Activated CD8-positive, alpha-beta T cell treated with anti-CD3 and anti-CD28 coated beads, Interleukin-2, amount 10 ng/mL, durations not matched to agents 7 days and 5 days (primary cell): ENCODE measurements at regions not wholly inside any gene's neighbourhood (a gene's known extent, or its start where the extent isn't known, plus 50 kb on each side); places are given as distances from the start of the nearest gene placed in this dataset.

ENCODE experiments used
- ATAC-seq: fragments of 150-1000 bp; cut with Tn5 transposase; one replicate; pipeline ENCODE4 v1.10.0; 2021; ENCODE audit warnings: moderate library complexity
- CTCF ChIA-PET: fragments of 350-600 bp; sonication (Branson Sonifier 250); formaldehyde crosslinking; loops from one replicate; lab custom pipeline; 2021; ENCODE audit warnings: antibody characterized with exemption; lab: Charles Lee
- POLR2A ChIA-PET: fragments of 350-600 bp; sonication (Branson Sonifier 250); formaldehyde crosslinking; loops from one replicate; lab custom pipeline; 2021; ENCODE audit warnings: antibody characterized with exemption; lab: Charles Lee
- DNase-seq: peaks from one replicate; pipeline ENCODE4 v3.0.0-alpha.2; 2020
- H3K27ac Mint-ChIP-seq: one replicate; pipeline ENCODE4 v1.8.0; 2021; ENCODE audit warnings: mild to moderate bottlenecking, mixed read lengths
- H3K27me3 Mint-ChIP-seq: one replicate; pipeline ENCODE4 v1.8.0; 2021; ENCODE audit warnings: low read depth, mixed read lengths
- H3K36me3 Mint-ChIP-seq: one replicate; pipeline ENCODE4 v1.8.0; 2021; ENCODE audit warnings: low read depth, mixed read lengths
- H3K4me1 Mint-ChIP-seq: one replicate; pipeline ENCODE4 v1.8.0; 2021; ENCODE audit warnings: low read depth, mixed read lengths
- H3K4me3 Mint-ChIP-seq: one replicate; pipeline ENCODE4 v1.8.0; 2021; ENCODE audit warnings: mild to moderate bottlenecking, mixed read lengths
- H3K9me3 Mint-ChIP-seq: one replicate; pipeline ENCODE4 v1.8.0; 2022; ENCODE audit warnings: mixed read lengths; ENCODE audit not compliant: insufficient read depth

DNA sequence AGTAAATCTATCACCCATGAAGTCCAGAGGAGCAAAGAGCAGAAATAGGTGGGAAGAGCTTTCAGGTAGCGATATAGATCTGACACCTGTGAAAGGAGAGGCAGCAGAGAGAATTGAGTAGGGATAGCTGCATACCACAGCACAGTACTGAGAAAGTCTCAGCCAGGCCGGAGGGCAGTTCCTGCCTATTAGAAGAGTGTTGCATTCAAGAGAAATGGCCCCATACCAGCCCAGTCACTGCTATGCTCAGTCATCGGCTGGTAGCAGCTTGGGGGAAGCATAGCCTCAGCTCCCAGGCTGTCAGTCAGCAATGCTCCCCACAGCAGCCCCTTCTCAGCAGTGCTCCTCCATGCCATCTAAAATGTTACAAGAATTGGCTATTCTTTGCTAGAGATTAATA lies 285.1 kb upstream of the CDH6 start:
- no peaks in the 10 kb centered on the region for H3K4me1 Mint-ChIP-seq
- POLR2A ChIA-PET, result no interaction called here

GRCh38 chr5:30900367-30900766 lies 293.1 kb upstream of the CDH6 start:
- Mint-ChIP-seq H3K4me1 (no peaks in the 10 kb centered on the region), H3K9me3 (peaks cover 14% of the 10 kb centered on the region), H3K4me3 (no peak overlapping the region), H3K27me3 (no peaks in the 10 kb centered on the region), H3K27ac (no peak overlapping the region), H3K36me3 (no peaks in the 10 kb centered on the region)
- DNase-seq (no peak), ATAC-seq (no peak)
- ChIA-PET POLR2A (no interaction called here), CTCF (no interaction called here)

More for the DNA sequence above, 285.1 kb upstream of the CDH6 start:
- Mint-ChIP-seq H3K9me3 (peaks cover 13% of the 10 kb centered on the region), H3K36me3 (no peaks in the 10 kb centered on the region), H3K4me3 (no peak overlapping the region), H3K27ac (no peak overlapping the region), H3K27me3 (no peaks in the 10 kb centered on the region)
- CTCF ChIA-PET, result no interaction called here
- DNase-seq (no peak), ATAC-seq (no peak)

GRCh38 chr5:30894811-30895210 lies 298.7 kb upstream of the CDH6 start:
- H3K36me3 Mint-ChIP-seq, result no peaks in the 10 kb centered on the region
- H3K9me3 Mint-ChIP-seq, result peaks cover 11% of the 10 kb centered on the region
- H3K27me3 Mint-ChIP-seq, result no peaks in the 10 kb centered on the region
- DNase-seq (no peak), ATAC-seq (no peak)
- H3K4me3 Mint-ChIP-seq, result no peak overlapping the region
- H3K27ac Mint-ChIP-seq, result no peak overlapping the region
- CTCF ChIA-PET, result no interaction called here
- no peaks in the 10 kb centered on the region for H3K4me1 Mint-ChIP-seq
- POLR2A ChIA-PET, result no interaction called here

- POLR2A ChIA-PET, result no interaction called here
- no peaks in the 10 kb centered on the region for H3K4me1 Mint-ChIP-seq
- no peaks in the 10 kb centered on the region for H3K36me3 Mint-ChIP-seq
- no peaks in the 10 kb centered on the region for H3K27me3 Mint-ChIP-seq
- peaks cover 11% of the 10 kb centered on the region for H3K9me3 Mint-ChIP-seq
- ATAC-seq (no peak), DNase-seq (no peak)
- no peak overlapping the region for H3K4me3 Mint-ChIP-seq
- no peak overlapping the region for H3K27ac Mint-ChIP-seq
- CTCF ChIA-PET, result no interaction called here
Observed at GRCh38 chr5:30891660-30892059, 301.8 kb upstream of the CDH6 start.

- CTCF ChIA-PET, result no interaction called here
- ATAC-seq (no peak), DNase-seq (no peak)
- Mint-ChIP-seq H3K27me3 (no peaks in the 10 kb centered on the region), H3K9me3 (peaks cover 7% of the 10 kb centered on the region), H3K27ac (no peak overlapping the region), H3K4me3 (no peak overlapping the region), H3K36me3 (no peaks in the 10 kb centered on the region), H3K4me1 (no peaks in the 10 kb centered on the region)
- POLR2A ChIA-PET, result no interaction called here
Observed at GRCh38 chr5:30890377-30890776, 303.1 kb upstream of the CDH6 start.

DNA sequence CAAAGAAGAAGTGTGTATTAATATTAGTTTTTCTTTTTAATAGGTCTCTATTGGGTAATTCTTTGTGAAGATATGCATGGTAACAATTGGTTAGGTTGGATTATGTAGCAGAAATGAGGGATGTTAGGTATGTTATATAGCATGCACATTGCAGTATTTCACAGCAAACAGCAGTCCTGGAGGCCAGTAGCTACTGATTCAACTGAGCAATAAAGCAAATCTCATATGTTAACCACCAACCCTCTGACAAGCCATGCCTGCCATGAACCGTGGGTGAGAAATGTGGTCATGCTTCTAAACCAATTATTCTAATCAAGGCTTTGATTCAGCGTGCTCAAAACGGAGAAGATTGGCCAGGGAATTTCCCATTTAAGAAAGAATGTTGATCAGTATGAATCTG lies 313.0 kb upstream of the CDH6 start:
- H3K36me3 Mint-ChIP-seq, result no peaks in the 10 kb centered on the region
- no peaks in the 10 kb centered on the region for H3K27me3 Mint-ChIP-seq
- CTCF ChIA-PET, result no interaction called here
- H3K27ac Mint-ChIP-seq, result no peak overlapping the region
- no peak for DNase-seq
- H3K4me3 Mint-ChIP-seq, result no peak overlapping the region
- no peak for ATAC-seq
- POLR2A ChIA-PET, result no interaction called here
- no peaks in the 10 kb centered on the region for H3K4me1 Mint-ChIP-seq
- no peaks in the 10 kb centered on the region for H3K9me3 Mint-ChIP-seq

GRCh38 chr5:30879887-30880286 lies 313.6 kb upstream of the CDH6 start:
- POLR2A ChIA-PET, result no interaction called here
- H3K9me3 Mint-ChIP-seq, result no peaks in the 10 kb centered on the region
- no peak overlapping the region for H3K27ac Mint-ChIP-seq
- H3K4me1 Mint-ChIP-seq, result no peaks in the 10 kb centered on the region
- ATAC-seq (no peak), DNase-seq (no peak)
- CTCF ChIA-PET, result no interaction called here
- H3K27me3 Mint-ChIP-seq, result no peaks in the 10 kb centered on the region
- H3K4me3 Mint-ChIP-seq, result no peak overlapping the region
- no peaks in the 10 kb centered on the region for H3K36me3 Mint-ChIP-seq

- ChIA-PET CTCF (no interaction called here), POLR2A (no interaction called here)
- H3K4me3 Mint-ChIP-seq, result no peak overlapping the region
- ATAC-seq (no peak), DNase-seq (no peak)
- no peaks in the 10 kb centered on the region for H3K4me1 Mint-ChIP-seq
- H3K27me3 Mint-ChIP-seq, result no peaks in the 10 kb centered on the region
- H3K36me3 Mint-ChIP-seq, result no peaks in the 10 kb centered on the region
- no peaks in the 10 kb centered on the region for H3K9me3 Mint-ChIP-seq
- H3K27ac Mint-ChIP-seq, result no peak overlapping the region
Observed at GRCh38 chr5:30878746-30879145, 314.7 kb upstream of the CDH6 start.

GRCh38 chr5:30878296-30878695 lies 315.2 kb upstream of the CDH6 start:
- Mint-ChIP-seq H3K9me3 (no peaks in the 10 kb centered on the region), H3K4me3 (no peak overlapping the region), H3K36me3 (no peaks in the 10 kb centered on the region), H3K4me1 (no peaks in the 10 kb centered on the region), H3K27ac (no peak overlapping the region), H3K27me3 (no peaks in the 10 kb centered on the region)
- POLR2A ChIA-PET, result no interaction called here
- CTCF ChIA-PET, result no interaction called here
- DNase-seq (no peak), ATAC-seq (no peak)

DNA sequence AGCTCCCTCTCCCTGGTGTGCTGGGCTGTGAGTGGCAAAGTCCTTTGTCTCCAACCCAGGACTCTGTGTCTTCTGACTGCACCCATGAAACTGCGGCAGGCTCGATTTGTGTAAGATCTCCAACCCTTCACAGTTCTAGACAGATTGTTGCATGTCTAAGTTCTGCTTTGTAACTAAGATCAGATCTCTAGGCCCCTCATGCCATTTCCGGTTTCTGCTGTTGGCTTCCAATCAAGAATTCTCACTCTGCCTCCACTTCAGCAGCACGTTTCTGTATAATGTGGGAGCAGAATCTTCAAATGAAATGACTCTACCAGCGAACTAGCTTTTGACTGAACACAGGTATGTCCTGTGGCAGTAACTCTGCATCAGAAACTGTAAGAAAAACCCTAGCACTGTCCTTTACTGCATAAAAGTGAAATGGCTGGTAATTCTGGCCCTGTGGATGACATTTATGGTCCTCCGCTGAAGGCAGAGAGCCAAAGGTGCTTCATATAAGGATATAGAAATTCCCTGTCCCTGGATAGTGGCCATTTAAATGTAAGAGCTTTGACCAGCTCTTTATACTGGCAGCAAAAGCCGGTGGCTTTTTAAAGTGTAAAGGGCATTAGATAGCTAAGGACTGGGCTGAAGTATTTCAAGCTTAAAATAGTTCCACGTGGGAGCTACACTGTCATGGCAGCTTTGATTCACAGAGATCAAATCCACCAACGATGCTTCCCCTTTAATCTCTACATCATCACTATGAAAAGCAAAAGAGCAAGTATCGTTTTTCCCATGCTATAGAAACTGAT lies 319.0 kb upstream of the CDH6 start:
- Mint-ChIP-seq H3K9me3 (no peaks in the 10 kb centered on the region), H3K27me3 (no peaks in the 10 kb centered on the region), H3K27ac (no peak overlapping the region), H3K4me1 (no peaks in the 10 kb centered on the region), H3K4me3 (no peak overlapping the region), H3K36me3 (no peaks in the 10 kb centered on the region)
- DNase-seq, result no peak
- no peak for ATAC-seq
- ChIA-PET POLR2A (no interaction called here), CTCF (no interaction called here)

DNA sequence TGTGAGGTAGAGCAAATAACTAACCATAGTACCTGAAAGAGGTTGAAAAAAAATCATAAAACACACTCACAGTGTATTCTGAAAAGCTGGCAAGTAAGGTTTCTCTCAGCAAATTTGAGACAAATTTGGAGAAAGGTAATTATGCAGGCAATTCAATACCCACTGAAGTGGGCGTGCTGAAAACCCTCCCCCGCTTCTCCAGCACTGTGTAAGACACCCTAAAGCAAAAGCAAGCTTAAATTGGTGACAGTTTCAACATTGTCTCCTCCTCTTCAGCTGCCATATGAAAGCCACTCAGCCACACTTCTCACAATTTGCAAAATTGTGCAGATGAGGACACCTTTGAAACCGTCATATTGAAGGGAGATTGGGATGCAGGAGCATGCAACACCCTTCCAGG lies 322.3 kb upstream of the CDH6 start:
- POLR2A ChIA-PET, result no interaction called here
- H3K36me3 Mint-ChIP-seq, result no peaks in the 10 kb centered on the region
- H3K4me1 Mint-ChIP-seq, result no peaks in the 10 kb centered on the region
- DNase-seq (no peak), ATAC-seq (no peak)
- no peak overlapping the region for H3K27ac Mint-ChIP-seq
- no peaks in the 10 kb centered on the region for H3K9me3 Mint-ChIP-seq
- no peak overlapping the region for H3K4me3 Mint-ChIP-seq
- CTCF ChIA-PET, result no interaction called here
- H3K27me3 Mint-ChIP-seq, result no peaks in the 10 kb centered on the region

DNA sequence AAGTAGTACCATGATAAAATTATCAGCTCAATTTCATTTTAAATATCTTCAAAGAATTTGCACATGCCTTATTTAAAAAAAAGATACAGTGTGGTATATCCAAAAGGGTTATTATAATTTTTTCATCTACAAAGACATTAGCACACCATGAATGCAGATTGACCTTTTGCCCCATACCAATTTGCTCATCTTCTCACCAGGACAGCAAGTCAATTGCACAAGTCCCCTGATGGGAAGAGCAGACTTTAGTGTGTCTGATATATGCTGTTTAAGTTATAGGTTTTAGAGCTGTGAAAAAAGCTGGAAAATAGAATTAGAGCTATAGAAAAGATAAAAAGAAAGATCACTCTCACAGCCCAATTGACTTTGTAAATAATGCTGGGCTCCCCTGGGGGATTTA lies 325.8 kb upstream of the CDH6 start:
- H3K4me3 Mint-ChIP-seq, result no peak overlapping the region

GRCh38 chr5:30866142-30866541 lies 327.3 kb upstream of the CDH6 start:
- no peak overlapping the region for H3K4me3 Mint-ChIP-seq
- DNase-seq, result no peak
- H3K36me3 Mint-ChIP-seq, result no peaks in the 10 kb centered on the region
- no peak overlapping the region for H3K27ac Mint-ChIP-seq
- H3K4me1 Mint-ChIP-seq, result no peaks in the 10 kb centered on the region
- ChIA-PET POLR2A (no interaction called here), CTCF (no interaction called here)
- no peaks in the 10 kb centered on the region for H3K27me3 Mint-ChIP-seq
- H3K9me3 Mint-ChIP-seq, result peaks cover 3% of the 10 kb centered on the region
- ATAC-seq, result no peak

More for the DNA sequence above, 325.8 kb upstream of the CDH6 start:
- Mint-ChIP-seq H3K36me3 (no peaks in the 10 kb centered on the region), H3K9me3 (peaks cover 3% of the 10 kb centered on the region), H3K27ac (no peak overlapping the region), H3K4me1 (no peaks in the 10 kb centered on the region), H3K27me3 (no peaks in the 10 kb centered on the region)
- ChIA-PET CTCF (no interaction called here), POLR2A (no interaction called here)
- DNase-seq (no peak), ATAC-seq (no peak)
